ENCODE measurements at regions not wholly inside any gene's neighbourhood (a gene's known extent, or its start where the extent isn't known, plus 50 kb on each side); places are given as distances from the start of the nearest gene placed in this dataset.

DNA sequence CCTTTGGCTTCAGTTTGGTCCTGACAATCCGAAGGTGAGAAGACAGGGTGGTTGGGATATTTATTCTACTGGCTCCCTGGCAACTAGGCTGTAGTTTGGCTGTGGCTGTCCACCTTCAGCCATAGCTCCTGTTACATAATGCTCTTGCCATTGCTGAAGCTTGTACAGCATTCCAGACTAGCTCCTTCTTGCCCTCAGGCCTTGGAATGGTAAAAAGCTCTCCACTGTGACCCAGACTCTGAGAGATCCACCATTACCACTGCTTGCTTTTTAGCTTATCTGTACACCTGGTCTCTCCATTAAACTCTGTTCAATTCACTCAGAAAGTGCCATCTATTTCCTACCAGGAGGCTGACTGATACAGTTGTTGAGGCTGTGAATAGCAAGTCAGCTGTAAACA is 231.8 kb upstream of the MON1B start (continued):
- TF ChIP-seq, protein P1, sequence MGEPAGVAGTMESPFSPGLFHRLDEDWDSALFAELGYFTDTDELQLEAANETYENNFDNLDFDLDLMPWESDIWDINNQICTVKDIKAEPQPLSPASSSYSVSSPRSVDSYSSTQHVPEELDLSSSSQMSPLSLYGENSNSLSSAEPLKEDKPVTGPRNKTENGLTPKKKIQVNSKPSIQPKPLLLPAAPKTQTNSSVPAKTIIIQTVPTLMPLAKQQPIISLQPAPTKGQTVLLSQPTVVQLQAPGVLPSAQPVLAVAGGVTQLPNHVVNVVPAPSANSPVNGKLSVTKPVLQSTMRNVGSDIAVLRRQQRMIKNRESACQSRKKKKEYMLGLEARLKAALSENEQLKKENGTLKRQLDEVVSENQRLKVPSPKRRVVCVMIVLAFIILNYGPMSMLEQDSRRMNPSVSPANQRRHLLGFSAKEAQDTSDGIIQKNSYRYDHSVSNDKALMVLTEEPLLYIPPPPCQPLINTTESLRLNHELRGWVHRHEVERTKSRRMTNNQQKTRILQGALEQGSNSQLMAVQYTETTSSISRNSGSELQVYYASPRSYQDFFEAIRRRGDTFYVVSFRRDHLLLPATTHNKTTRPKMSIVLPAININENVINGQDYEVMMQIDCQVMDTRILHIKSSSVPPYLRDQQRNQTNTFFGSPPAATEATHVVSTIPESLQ (CRISPR knock-in tag; IDR thresholded peaks at IDR 0.05): no peak
- TF ChIP-seq PRRX2 (CRISPR knock-in tag; IDR thresholded peaks at IDR 0.05): no peak
- no peak for TF ChIP-seq ZNF423 (CRISPR knock-in tag; IDR thresholded peaks at IDR 0.05)
- no peak for TF ChIP-seq JUN (CRISPR knock-in tag; IDR thresholded peaks at IDR 0.05)
- TF ChIP-seq, protein P2, sequence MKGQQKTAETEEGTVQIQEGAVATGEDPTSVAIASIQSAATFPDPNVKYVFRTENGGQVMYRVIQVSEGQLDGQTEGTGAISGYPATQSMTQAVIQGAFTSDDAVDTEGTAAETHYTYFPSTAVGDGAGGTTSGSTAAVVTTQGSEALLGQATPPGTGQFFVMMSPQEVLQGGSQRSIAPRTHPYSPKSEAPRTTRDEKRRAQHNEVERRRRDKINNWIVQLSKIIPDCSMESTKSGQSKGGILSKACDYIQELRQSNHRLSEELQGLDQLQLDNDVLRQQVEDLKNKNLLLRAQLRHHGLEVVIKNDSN (CRISPR knock-in tag; IDR thresholded peaks at IDR 0.05): no peak
- no peak for TF ChIP-seq ZNF219 (CRISPR knock-in tag; IDR thresholded peaks at IDR 0.05; ENCODE audit: borderline replicate concordance)
- TF ChIP-seq TEAD1 (CRISPR knock-in tag; IDR thresholded peaks at IDR 0.05): no peak
- TF ChIP-seq, protein P3, sequence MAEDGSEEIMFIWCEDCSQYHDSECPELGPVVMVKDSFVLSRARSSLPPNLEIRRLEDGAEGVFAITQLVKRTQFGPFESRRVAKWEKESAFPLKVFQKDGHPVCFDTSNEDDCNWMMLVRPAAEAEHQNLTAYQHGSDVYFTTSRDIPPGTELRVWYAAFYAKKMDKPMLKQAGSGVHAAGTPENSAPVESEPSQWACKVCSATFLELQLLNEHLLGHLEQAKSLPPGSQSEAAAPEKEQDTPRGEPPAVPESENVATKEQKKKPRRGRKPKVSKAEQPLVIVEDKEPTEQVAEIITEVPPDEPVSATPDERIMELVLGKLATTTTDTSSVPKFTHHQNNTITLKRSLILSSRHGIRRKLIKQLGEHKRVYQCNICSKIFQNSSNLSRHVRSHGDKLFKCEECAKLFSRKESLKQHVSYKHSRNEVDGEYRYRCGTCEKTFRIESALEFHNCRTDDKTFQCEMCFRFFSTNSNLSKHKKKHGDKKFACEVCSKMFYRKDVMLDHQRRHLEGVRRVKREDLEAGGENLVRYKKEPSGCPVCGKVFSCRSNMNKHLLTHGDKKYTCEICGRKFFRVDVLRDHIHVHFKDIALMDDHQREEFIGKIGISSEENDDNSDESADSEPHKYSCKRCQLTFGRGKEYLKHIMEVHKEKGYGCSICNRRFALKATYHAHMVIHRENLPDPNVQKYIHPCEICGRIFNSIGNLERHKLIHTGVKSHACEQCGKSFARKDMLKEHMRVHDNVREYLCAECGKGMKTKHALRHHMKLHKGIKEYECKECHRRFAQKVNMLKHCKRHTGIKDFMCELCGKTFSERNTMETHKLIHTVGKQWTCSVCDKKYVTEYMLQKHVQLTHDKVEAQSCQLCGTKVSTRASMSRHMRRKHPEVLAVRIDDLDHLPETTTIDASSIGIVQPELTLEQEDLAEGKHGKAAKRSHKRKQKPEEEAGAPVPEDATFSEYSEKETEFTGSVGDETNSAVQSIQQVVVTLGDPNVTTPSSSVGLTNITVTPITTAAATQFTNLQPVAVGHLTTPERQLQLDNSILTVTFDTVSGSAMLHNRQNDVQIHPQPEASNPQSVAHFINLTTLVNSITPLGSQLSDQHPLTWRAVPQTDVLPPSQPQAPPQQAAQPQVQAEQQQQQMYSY (CRISPR knock-in tag; IDR thresholded peaks at IDR 0.05): no peak
- TF ChIP-seq ZNF232 (CRISPR knock-in tag; IDR thresholded peaks at IDR 0.05): no peak
- TF ChIP-seq, protein P4, sequence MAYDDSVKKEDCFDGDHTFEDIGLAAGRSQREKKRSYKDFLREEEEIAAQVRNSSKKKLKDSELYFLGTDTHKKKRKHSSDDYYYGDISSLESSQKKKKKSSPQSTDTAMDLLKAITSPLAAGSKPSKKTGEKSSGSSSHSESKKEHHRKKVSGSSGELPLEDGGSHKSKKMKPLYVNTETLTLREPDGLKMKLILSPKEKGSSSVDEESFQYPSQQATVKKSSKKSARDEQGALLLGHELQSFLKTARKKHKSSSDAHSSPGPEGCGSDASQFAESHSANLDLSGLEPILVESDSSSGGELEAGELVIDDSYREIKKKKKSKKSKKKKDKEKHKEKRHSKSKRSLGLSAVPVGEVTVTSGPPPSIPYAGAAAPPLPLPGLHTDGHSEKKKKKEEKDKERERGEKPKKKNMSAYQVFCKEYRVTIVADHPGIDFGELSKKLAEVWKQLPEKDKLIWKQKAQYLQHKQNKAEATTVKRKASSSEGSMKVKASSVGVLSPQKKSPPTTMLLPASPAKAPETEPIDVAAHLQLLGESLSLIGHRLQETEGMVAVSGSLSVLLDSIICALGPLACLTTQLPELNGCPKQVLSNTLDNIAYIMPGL (CRISPR knock-in tag; IDR thresholded peaks at IDR 0.05): no peak
- TF ChIP-seq ZNF317 (CRISPR knock-in tag; IDR thresholded peaks at IDR 0.05; ENCODE audit: borderline replicate concordance, low read depth): no peak
- TF ChIP-seq TP53 (CRISPR knock-in tag; IDR thresholded peaks at IDR 0.05): no peak

DNA sequence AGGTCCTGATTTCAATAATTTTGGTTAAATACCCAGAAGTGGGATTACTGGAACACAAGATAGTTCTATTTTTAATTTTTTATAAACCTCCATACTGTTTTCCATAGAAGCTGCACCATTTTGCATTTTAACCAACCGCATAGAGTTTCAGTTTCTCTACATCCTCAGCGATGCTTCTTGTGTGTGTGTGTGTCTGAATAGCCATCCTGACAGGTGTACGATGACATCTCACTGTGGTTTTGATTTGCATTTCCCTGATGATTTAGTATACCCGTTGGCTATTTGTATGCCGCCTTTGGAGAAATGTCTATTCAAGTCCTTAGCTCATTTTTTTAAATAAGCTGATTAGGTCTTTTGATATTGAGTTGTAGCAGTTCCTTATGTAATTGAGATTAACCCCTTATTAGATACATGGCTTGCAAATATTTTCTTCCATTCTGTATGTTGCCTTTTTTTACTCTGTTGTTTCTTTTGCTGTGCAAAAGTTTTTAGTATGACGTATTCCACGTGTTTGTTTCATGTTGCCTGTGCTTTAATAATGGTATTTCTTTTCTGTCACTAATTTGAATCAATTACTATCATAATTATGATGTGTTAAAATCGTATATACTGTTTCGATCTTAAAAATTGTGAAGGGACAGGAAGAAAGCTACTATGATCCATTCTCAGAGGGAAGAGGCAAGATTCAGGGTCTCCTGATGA is 227.2 kb upstream of the MON1B start:
- no peak overlapping the region for H3K27ac Mint-ChIP-seq
- 0 out of 2 replicates have a peak, but pooled peaks cover 14% of the 10 kb centered on the region for H3K36me3 Mint-ChIP-seq
- CTCF ChIA-PET: no interaction called here
- peaks cover 2% of the 10 kb centered on the region; the same call in 1 of the 2 replicates for H3K27me3 Mint-ChIP-seq (ENCODE audit: low read depth)
- POLR2A ChIA-PET: no interaction called here
- H3K4me1 Mint-ChIP-seq: no peaks in the 10 kb centered on the region
- no peak overlapping the region for H3K4me3 Mint-ChIP-seq
- ATAC-seq (no peak), DNase-seq (ENCODE audit: low spot score) (no peak)
- H3K9me3 Mint-ChIP-seq: peaks cover 53% of the 10 kb centered on the region
- TF ChIP-seq, protein P5, sequence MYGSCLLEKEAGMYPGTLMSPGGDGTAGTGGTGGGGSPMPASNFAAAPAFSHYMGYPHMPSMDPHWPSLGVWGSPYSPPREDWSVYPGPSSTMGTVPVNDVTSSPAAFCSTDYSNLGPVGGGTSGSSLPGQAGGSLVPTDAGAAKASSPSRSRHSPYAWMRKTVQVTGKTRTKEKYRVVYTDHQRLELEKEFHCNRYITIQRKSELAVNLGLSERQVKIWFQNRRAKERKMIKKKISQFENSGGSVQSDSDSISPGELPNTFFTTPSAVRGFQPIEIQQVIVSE (CRISPR knock-in tag; IDR thresholded peaks at IDR 0.05; ENCODE audit: borderline replicate concordance): no peak
- no peak for TF ChIP-seq ZNF138 (CRISPR knock-in tag; conservative IDR thresholded peaks at IDR 0.05)
- no peak for TF ChIP-seq ZNF219 (CRISPR knock-in tag; IDR thresholded peaks at IDR 0.05; ENCODE audit: borderline replicate concordance)
- no peak for TF ChIP-seq SMAD3 (CRISPR knock-in tag; IDR thresholded peaks at IDR 0.05; ENCODE audit: borderline replicate concordance)
- TF ChIP-seq ESRRA (CRISPR knock-in tag; IDR thresholded peaks at IDR 0.05; ENCODE audit: borderline replicate concordance): no peak
- TF ChIP-seq, protein P6, sequence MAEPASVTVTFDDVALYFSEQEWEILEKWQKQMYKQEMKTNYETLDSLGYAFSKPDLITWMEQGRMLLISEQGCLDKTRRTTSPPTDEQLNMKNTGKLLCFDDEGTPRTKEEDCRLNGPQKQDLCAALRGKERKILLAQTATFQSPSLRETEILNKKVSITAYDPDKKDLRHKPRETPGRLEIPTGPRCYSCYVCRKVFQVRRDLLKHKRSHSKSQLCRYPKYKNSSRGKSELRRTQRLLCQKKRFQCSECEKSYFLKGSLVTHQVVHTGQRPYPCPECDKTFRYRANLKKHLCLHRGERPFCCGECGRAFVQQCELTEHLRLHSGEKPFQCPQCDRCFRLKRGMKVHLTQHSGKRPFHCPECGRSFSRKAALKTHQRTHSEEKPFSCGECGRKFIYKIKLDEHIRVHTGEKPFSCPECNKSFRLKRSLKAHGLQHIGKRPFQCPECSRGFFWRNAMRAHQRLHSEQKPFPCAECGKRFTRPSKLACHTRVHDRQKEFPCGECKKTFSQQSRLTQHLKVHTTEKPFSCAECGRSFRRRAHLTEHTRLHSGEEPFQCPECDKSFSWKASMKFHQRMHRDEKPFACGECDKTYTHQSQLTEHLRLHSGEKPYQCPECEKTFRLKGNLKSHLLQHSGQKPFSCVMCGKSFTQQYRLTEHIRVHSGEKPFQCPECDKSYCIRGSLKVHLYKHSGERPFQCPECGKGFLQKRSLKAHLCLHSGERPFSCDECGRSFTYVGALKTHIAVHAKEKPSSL (CRISPR knock-in tag; conservative IDR thresholded peaks at IDR 0.05): no peak
- TF ChIP-seq, protein P7, sequence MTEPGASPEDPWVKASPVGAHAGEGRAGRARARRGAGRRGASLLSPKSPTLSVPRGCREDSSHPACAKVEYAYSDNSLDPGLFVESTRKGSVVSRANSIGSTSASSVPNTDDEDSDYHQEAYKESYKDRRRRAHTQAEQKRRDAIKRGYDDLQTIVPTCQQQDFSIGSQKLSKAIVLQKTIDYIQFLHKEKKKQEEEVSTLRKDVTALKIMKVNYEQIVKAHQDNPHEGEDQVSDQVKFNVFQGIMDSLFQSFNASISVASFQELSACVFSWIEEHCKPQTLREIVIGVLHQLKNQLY (CRISPR knock-in tag; IDR thresholded peaks at IDR 0.05): no peak
- TF ChIP-seq, protein P8, sequence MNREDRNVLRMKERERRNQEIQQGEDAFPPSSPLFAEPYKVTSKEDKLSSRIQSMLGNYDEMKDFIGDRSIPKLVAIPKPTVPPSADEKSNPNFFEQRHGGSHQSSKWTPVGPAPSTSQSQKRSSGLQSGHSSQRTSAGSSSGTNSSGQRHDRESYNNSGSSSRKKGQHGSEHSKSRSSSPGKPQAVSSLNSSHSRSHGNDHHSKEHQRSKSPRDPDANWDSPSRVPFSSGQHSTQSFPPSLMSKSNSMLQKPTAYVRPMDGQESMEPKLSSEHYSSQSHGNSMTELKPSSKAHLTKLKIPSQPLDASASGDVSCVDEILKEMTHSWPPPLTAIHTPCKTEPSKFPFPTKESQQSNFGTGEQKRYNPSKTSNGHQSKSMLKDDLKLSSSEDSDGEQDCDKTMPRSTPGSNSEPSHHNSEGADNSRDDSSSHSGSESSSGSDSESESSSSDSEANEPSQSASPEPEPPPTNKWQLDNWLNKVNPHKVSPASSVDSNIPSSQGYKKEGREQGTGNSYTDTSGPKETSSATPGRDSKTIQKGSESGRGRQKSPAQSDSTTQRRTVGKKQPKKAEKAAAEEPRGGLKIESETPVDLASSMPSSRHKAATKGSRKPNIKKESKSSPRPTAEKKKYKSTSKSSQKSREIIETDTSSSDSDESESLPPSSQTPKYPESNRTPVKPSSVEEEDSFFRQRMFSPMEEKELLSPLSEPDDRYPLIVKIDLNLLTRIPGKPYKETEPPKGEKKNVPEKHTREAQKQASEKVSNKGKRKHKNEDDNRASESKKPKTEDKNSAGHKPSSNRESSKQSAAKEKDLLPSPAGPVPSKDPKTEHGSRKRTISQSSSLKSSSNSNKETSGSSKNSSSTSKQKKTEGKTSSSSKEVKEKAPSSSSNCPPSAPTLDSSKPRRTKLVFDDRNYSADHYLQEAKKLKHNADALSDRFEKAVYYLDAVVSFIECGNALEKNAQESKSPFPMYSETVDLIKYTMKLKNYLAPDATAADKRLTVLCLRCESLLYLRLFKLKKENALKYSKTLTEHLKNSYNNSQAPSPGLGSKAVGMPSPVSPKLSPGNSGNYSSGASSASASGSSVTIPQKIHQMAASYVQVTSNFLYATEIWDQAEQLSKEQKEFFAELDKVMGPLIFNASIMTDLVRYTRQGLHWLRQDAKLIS (CRISPR knock-in tag; IDR thresholded peaks at IDR 0.05; ENCODE audit: borderline replicate concordance): no peak
- TF ChIP-seq ZNF121 (CRISPR knock-in tag; IDR thresholded peaks at IDR 0.05): no peak

Data from WTC11 (cell line).